ENCODE measurements at regions not wholly inside any gene's neighbourhood (a gene's known extent, or its start where the extent isn't known, plus 50 kb on each side); places are given as distances from the start of the nearest gene placed in this dataset.

- no peak for TF ChIP-seq CSRNP3 (CRISPR knock-in tag; IDR thresholded peaks at IDR 0.05)
- TF ChIP-seq ZC3H10 (CRISPR knock-in tag; IDR thresholded peaks at IDR 0.05): no peak
- no peak for TF ChIP-seq TOX (CRISPR knock-in tag; IDR thresholded peaks at IDR 0.05; ENCODE audit: borderline replicate concordance)
- no peak for TF ChIP-seq GLIS3 (CRISPR knock-in tag; IDR thresholded peaks at IDR 0.05)
- ATAC-seq: no peak
These were observed 781.5 kb upstream of the EPHA5 start for GRCh38 chr4:66451741-66452140.

- TF ChIP-seq GLIS3 (CRISPR knock-in tag; IDR thresholded peaks at IDR 0.05) (no peak), ZNF565 (CRISPR knock-in tag; conservative IDR thresholded peaks at IDR 0.05; ENCODE audit: low read depth) (no peak), RARB (CRISPR knock-in tag; IDR thresholded peaks at IDR 0.05) (no peak), CSDC2 (CRISPR knock-in tag; IDR thresholded peaks at IDR 0.05) (no peak), ZNF8 (CRISPR knock-in tag; IDR thresholded peaks at IDR 0.05) (no peak), ISL1 (CRISPR knock-in tag; IDR thresholded peaks at IDR 0.05) (no peak), ZNF70 (CRISPR knock-in tag; IDR thresholded peaks at IDR 0.05) (no peak), PPARA (CRISPR knock-in tag; IDR thresholded peaks at IDR 0.05; ENCODE audit: borderline replicate concordance) (no peak), CREB5 (CRISPR knock-in tag; IDR thresholded peaks at IDR 0.05; ENCODE audit: low read depth) (no peak), ESRRG (CRISPR knock-in tag; IDR thresholded peaks at IDR 0.05) (no peak), ZFP3 (CRISPR knock-in tag; IDR thresholded peaks at IDR 0.05) (no peak)
- no peak for ATAC-seq
These were observed 772.7 kb upstream of the EPHA5 start for GRCh38 chr4:66443008-66443407.

- TF ChIP-seq TSHZ2 (CRISPR knock-in tag; IDR thresholded peaks at IDR 0.05) (no peak), ZFP30 (CRISPR knock-in tag; IDR thresholded peaks at IDR 0.05) (no peak), CREB5 (CRISPR knock-in tag; IDR thresholded peaks at IDR 0.05; ENCODE audit: low read depth) (no peak), TCF4 (CRISPR knock-in tag; IDR thresholded peaks at IDR 0.05; ENCODE audit: borderline replicate concordance) (no peak), ESRRG (CRISPR knock-in tag; IDR thresholded peaks at IDR 0.05) (no peak), OSR1 (CRISPR knock-in tag; IDR thresholded peaks at IDR 0.05) (no peak), RARB (CRISPR knock-in tag; IDR thresholded peaks at IDR 0.05) (no peak), BACH2 (CRISPR knock-in tag; IDR thresholded peaks at IDR 0.05; ENCODE audit: borderline replicate concordance) (no peak), ISL1 (CRISPR knock-in tag; IDR thresholded peaks at IDR 0.05) (no peak), ARNTL (CRISPR knock-in tag; IDR thresholded peaks at IDR 0.05; ENCODE audit: borderline replicate concordance, low read depth) (no peak), ZNF8 (CRISPR knock-in tag; IDR thresholded peaks at IDR 0.05) (no peak), ZNF70 (CRISPR knock-in tag; IDR thresholded peaks at IDR 0.05) (no peak), CSRNP3 (CRISPR knock-in tag; IDR thresholded peaks at IDR 0.05) (no peak)
- ATAC-seq: no peak
These were observed 769.2 kb upstream of the EPHA5 start for GRCh38 chr4:66439508-66439907.

GRCh38 chr4:66433706-66434105, 763.4 kb upstream of the EPHA5 start:
- ATAC-seq: no peak
- TF ChIP-seq SNAI2 (CRISPR knock-in tag; IDR thresholded peaks at IDR 0.05): no peak
- TF ChIP-seq OSR1 (CRISPR knock-in tag; IDR thresholded peaks at IDR 0.05): no peak
- TF ChIP-seq BACH2 (CRISPR knock-in tag; IDR thresholded peaks at IDR 0.05; ENCODE audit: borderline replicate concordance): no peak
- no peak for TF ChIP-seq ISL1 (CRISPR knock-in tag; IDR thresholded peaks at IDR 0.05)
- no peak for TF ChIP-seq CSDC2 (CRISPR knock-in tag; IDR thresholded peaks at IDR 0.05)
- TF ChIP-seq ESRRG (CRISPR knock-in tag; IDR thresholded peaks at IDR 0.05): no peak
